Muscle layer of colon (tissue), 2 donors: ENCODE measurements at regions not wholly inside any gene's neighbourhood (a gene's known extent, or its start where the extent isn't known, plus 50 kb on each side); places are given as distances from the start of the nearest gene placed in this dataset.
"Not testable (repeated sequence)": the region's sequence is repeated elsewhere in the genome, so short reads cannot be mapped to it uniquely, and the experiment has no call there.

Experiments
- H3K27ac ChIP-seq: one replicate; pipeline ENCODE4 v1.7.0; 2013; ENCODE audit warnings: low read depth, mild to moderate bottlenecking, low read length, moderate library complexity
- H3K27me3 ChIP-seq, 2 donors: one replicate each; pipeline ENCODE4 v1.7.0; 2013; ENCODE audit warnings: low read length in 2 of 2, mild to moderate bottlenecking in 2 of 2; ENCODE audit not compliant: insufficient read depth in 2 of 2, control insufficient read depth in 1 of 2
- H3K36me3 ChIP-seq: one replicate; pipeline ENCODE4 v1.7.0; 2013; ENCODE audit warnings: mild to moderate bottlenecking, low read length; ENCODE audit not compliant: insufficient read depth
- H3K4me1 ChIP-seq: one replicate; pipeline ENCODE4 v1.7.0; 2013; ENCODE audit warnings: mild to moderate bottlenecking, low read length; ENCODE audit not compliant: insufficient read depth
- H3K4me3 ChIP-seq, 2 donors: one replicate each; pipeline ENCODE4 v1.7.0; 2013; ENCODE audit warnings: low read length in 2 of 2, low read depth in 1 of 2, mild to moderate bottlenecking in 1 of 2, moderate library complexity in 1 of 2
- H3K9ac ChIP-seq: one replicate; pipeline ENCODE4 v1.7.0; 2013; ENCODE audit warnings: low read length
- H3K9me3 ChIP-seq: one replicate; pipeline ENCODE4 v1.7.0; 2013; ENCODE audit warnings: mild to moderate bottlenecking, low read length
- donor health status: abdominal sarcoma.
- donor health status: Adenocarcinoma of cecum.

- Histone ChIP-seq H3K4me3 (no peak overlapping the region), H3K36me3 (no peaks in the 10 kb centered on the region), H3K27ac (no peak overlapping the region), H3K9ac (no peak overlapping the region), H3K27me3 (no peaks in the 10 kb centered on the region), H3K4me1 (no peaks in the 10 kb centered on the region), H3K9me3 (no peaks in the 10 kb centered on the region)
Observed at GRCh38 chr13:80168089-80168850, 172.7 kb downstream of the SPRY2 start.

GRCh38 chr13:80166352-80166751 lies 174.6 kb downstream of the SPRY2 start:
- no peaks in the 10 kb centered on the region for H3K9me3 ChIP-seq
- H3K4me3 ChIP-seq, result no peak overlapping the region
- H3K36me3 ChIP-seq, result no peaks in the 10 kb centered on the region
- H3K27me3 ChIP-seq, result no peaks in the 10 kb centered on the region
- no peaks in the 10 kb centered on the region for H3K4me1 ChIP-seq
- no peak overlapping the region for H3K9ac ChIP-seq
- H3K27ac ChIP-seq, result no peak overlapping the region

GRCh38 chr13:80164462-80164861 lies 176.5 kb downstream of the SPRY2 start:
- H3K4me1 ChIP-seq, result no peaks in the 10 kb centered on the region
- H3K27ac ChIP-seq, result no peak overlapping the region
- H3K9me3 ChIP-seq, result no peaks in the 10 kb centered on the region
- no peak overlapping the region for H3K9ac ChIP-seq
- no peaks in the 10 kb centered on the region for H3K36me3 ChIP-seq
- no peaks in the 10 kb centered on the region for H3K27me3 ChIP-seq
- H3K4me3 ChIP-seq, result no peak overlapping the region

- Histone ChIP-seq H3K4me3 (no peak overlapping the region), H3K9me3 (no peaks in the 10 kb centered on the region), H3K36me3 (no peaks in the 10 kb centered on the region), H3K4me1 (no peaks in the 10 kb centered on the region), H3K27me3 (no peaks in the 10 kb centered on the region), H3K27ac (no peak overlapping the region), H3K9ac (no peak overlapping the region)
Observed at GRCh38 chr13:80161896-80162295, 179.0 kb downstream of the SPRY2 start.

- Histone ChIP-seq H3K9me3 (no peaks in the 10 kb centered on the region), H3K36me3 (no peaks in the 10 kb centered on the region), H3K4me3 (no peak overlapping the region), H3K4me1 (no peaks in the 10 kb centered on the region), H3K27me3 (no peaks in the 10 kb centered on the region), H3K27ac (no peak overlapping the region), H3K9ac (no peak overlapping the region)
Observed at GRCh38 chr13:80161219-80161618, 179.7 kb downstream of the SPRY2 start.

GRCh38 chr13:80160110-80160509 lies 180.8 kb downstream of the SPRY2 start:
- Histone ChIP-seq H3K27ac (no peak overlapping the region), H3K36me3 (no peaks in the 10 kb centered on the region), H3K4me1 (no peaks in the 10 kb centered on the region), H3K4me3 (no peak overlapping the region), H3K9me3 (no peaks in the 10 kb centered on the region), H3K27me3 (no peaks in the 10 kb centered on the region), H3K9ac (no peak overlapping the region)

- Histone ChIP-seq H3K9ac (no peak overlapping the region), H3K9me3 (no peaks in the 10 kb centered on the region), H3K27me3 (no peaks in the 10 kb centered on the region), H3K4me3 (no peak overlapping the region), H3K4me1 (no peaks in the 10 kb centered on the region), H3K27ac (no peak overlapping the region), H3K36me3 (no peaks in the 10 kb centered on the region)
Observed at GRCh38 chr13:80157261-80157932, 183.5 kb downstream of the SPRY2 start.

- not testable (repeated sequence) for H3K9me3 ChIP-seq
Observed at GRCh38 chr13:80152142-80152541, 188.8 kb downstream of the SPRY2 start.

GRCh38 chr13:80151016-80151415 lies 189.9 kb downstream of the SPRY2 start:
- Histone ChIP-seq H3K4me1 (no peaks in the 10 kb centered on the region), H3K36me3 (no peaks in the 10 kb centered on the region), H3K27ac (no peak overlapping the region), H3K4me3 (no peak overlapping the region), H3K9me3 (no peaks in the 10 kb centered on the region), H3K9ac (no peak overlapping the region), H3K27me3 (no peaks in the 10 kb centered on the region)

More at GRCh38 chr13:80152142-80152541, 188.8 kb downstream of the SPRY2 start:
- H3K9ac ChIP-seq, H3K4me3 ChIP-seq, H3K36me3 ChIP-seq, H3K4me1 ChIP-seq, H3K27ac ChIP-seq, H3K27me3 ChIP-seq: not testable (repeated sequence)

GRCh38 chr13:80149736-80150135 lies 191.2 kb downstream of the SPRY2 start:
- Histone ChIP-seq H3K36me3 (no peaks in the 10 kb centered on the region), H3K4me3 (no peak overlapping the region), H3K27me3 (no peaks in the 10 kb centered on the region), H3K4me1 (no peaks in the 10 kb centered on the region), H3K9me3 (no peaks in the 10 kb centered on the region), H3K9ac (no peak overlapping the region), H3K27ac (no peak overlapping the region)

GRCh38 chr13:80145171-80145690 lies 195.7 kb downstream of the SPRY2 start:
- H3K9me3 ChIP-seq, result no peaks in the 10 kb centered on the region
- H3K4me1 ChIP-seq, result peaks cover 13% of the 10 kb centered on the region
- no peak overlapping the region for H3K27ac ChIP-seq
- H3K27me3 ChIP-seq, result no peaks in the 10 kb centered on the region
- H3K36me3 ChIP-seq, result no peaks in the 10 kb centered on the region
- no peak overlapping the region for H3K4me3 ChIP-seq
- no peak overlapping the region for H3K9ac ChIP-seq
